GM21786 (cell line): ENCODE measurements at regions not wholly inside any gene's neighbourhood (a gene's known extent, or its start where the extent isn't known, plus 50 kb on each side); places are given as distances from the start of the nearest gene placed in this dataset.
A peak's percentile ranks its signal among the peaks of the same experiment; 100 is the strongest.

Experiments
- ATAC-seq: cut with Tn5 transposase; IDR thresholded peaks from one replicate; pipeline ENCODE4 v1.9.1; 2021; ENCODE audit not compliant: unreplicated experiment

DNA sequence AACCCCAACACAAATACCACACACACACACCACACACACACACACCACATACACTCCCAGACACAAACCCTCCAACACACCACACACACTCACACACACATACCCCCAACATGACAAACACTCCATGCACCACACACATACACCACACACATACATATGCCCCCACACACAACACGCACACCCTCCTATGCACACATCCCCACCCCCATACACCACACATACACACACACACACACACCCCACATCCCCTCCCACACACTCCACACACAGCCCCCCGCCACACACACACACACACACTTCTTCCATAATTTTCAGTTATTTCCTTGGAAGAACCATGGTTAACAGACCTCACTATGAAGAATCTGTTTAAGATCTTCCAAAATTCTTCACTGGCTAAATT, 173.5 kb upstream of the KCNIP4 start:
- no peak for ATAC-seq

DNA sequence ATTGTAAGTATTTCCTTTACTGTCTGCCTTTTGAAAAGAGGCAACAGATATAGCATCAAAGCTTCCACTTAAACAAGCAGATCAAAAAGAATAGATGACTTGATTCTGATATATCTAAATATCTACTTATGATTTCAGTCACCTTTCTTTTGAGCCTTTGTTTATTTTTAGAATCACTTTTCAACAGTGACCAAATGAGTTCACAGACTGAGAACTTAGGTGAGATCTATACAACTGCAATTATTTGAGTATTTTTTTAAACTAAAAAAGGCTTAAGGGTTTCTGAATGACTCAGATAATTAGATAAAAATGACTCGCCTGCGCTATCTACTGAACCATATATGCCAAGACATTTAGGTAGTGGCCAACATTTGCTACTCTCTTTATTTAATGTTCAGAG, 166.7 kb upstream of the KCNIP4 start:
- no peak for ATAC-seq

DNA sequence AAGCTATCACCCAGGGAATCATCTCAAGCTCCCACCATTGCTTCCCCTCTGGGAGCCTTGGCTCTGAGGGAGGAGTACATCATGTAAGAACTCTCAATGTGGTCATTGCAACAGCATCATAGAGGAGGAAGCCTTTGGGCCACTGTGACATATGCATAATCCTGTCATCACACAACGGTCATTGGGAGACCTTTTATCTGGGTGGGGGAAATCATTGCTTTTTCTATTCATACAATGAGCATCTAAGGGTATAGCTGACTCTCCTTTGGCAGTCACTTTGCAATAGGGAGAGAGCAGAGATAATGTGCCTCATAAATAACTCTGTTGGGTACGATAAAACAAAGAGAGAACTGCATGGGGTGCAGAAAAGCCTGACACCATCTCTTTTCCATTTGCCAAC, 155.2 kb upstream of the KCNIP4 start:
- ATAC-seq: no peak

DNA sequence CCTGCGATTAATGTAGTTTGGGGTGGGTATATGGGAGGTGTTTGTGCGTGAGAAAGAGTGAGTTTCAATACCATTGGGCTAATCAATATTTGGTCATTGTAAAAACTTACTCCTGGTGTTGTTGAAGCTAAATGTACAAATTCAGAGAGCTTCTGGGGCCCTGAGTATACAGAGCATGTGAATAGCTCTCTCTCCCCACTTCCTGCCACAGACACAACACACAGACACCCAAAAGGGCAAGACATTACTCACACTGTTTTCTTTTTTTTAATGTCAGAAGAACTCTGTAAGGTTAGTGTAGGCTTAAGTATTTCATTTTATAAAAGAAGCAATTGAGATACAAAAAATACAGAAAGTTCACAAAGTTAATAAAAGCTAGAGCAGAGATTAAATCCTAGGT, 151.3 kb upstream of the KCNIP4 start:
- no peak for ATAC-seq

DNA sequence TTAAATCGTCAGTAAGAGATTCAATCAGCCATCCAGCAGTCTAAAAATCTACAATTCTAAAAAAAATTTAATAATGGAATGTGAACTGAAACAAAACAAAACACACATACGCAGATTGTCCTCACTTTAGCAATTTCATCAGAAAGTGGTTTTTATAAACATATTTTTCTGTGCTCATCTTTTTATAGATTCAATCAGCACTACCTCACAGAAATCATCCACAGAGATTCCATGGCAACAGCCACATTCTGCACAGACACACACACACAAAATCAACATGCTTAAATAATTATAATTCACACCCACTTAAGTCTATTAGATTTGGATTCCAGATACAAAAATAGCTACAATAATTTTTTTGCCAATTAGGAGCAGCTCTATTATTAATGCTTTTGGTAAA, 149.0 kb upstream of the KCNIP4 start:
- ATAC-seq: no peak

DNA sequence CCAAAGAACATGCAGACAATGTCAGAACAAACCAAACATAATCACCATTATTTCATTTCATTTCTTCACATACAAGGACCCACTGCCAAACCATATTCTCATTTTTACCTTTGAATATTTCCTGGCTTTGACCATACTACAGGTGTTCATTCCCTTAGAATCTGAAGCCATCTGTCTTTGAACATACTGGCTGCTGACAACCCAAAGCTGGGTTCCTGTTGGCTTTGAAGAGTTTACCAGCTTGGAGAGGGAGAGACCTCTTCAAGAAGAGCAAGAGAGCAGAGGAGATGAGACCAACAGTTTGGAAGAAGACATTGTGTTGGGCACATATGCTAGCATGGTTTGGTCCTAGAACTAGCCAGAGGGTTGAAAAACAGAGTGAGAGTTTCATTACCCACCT, 145.6 kb upstream of the KCNIP4 start:
- ATAC-seq: no peak

DNA sequence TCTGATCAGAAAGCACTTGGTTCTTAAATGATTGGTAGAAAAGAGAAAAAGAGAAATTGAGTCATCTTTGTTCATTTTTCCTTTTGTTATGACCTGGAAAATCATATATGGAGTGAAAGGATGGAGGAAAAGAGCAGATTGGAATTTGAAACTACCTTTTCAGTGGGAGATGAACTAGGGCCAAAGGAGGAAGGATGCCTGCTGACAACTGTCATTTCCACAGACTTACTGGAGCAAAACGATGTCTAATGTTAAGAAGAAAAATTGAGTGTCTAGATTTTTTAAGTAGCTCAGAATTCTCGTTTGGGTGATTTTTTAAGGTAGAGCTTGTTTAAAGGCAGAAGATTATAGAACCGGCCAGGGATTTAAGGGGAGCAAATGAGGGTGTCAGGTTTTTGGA, 144.6 kb upstream of the KCNIP4 start:
- ATAC-seq: no peak

DNA sequence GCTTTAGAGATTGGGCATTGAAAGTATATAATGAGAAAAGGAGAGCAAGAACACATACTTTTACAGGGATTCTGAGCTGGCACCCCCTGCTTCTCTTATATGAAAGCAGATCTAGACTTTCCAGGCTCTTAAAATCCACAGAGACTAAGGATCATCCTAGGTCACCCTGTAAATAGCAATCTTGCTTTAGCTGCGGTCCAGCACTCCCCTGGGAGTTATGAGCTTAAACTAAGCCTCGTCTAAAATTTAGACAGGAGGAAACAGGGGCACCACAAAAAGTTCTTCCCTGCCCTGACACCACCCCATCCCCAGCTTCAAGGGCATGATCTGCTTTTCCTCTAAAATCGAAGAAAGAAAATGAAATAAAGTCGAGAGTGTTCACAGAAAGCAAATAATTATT, 143.3 kb upstream of the KCNIP4 start:
- no peak for ATAC-seq

DNA sequence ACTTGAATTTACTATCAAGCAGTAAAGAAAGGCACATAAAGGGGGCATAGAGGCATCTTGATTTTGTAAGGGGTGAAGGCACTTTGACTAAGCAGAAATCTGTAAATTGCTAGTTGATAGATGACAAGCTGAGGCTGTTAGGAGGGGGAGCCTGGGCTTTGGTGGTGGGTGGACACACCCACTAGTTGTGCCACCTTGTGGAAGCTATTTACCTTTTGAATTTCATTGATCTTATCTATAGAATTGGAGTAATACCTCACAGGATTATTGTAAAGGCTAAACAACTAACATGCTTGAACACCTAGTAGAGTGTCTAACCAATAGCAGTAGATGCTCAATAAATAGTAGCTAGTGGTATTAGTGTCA, 142.8 kb upstream of the KCNIP4 start:
- ATAC-seq: no peak

DNA sequence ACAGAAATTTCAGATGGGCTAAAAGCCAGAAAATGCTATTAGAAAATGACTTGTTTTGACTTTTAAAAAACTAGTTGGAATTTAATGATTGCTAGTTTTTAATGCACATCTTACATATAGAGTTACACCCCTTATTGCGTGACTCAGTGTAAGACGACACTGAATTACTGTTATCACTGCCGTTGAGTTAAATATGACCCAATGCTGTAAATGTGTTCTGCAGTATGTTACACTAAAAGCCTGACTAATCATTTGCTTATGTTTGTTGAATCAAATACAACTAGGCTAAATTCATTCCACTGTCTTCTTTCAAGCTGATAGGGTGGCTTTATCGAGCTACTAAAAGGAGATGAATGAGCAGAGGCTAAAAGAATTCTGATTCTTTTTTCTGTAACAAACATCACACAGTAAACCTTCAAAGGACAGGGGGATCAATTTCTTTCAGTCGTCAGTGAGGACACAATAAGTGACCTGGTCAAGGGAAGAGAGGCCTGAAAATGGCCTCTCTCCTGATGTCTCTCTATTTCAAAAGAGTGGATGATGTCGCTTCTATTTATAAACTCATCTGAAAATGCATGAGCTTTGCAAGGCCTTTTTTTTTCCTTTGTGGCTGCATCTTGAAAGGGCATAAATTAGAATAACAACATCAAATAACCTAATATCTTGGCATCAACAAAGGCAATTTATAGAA, 142.2 kb upstream of the KCNIP4 start:
- no peak for ATAC-seq

DNA sequence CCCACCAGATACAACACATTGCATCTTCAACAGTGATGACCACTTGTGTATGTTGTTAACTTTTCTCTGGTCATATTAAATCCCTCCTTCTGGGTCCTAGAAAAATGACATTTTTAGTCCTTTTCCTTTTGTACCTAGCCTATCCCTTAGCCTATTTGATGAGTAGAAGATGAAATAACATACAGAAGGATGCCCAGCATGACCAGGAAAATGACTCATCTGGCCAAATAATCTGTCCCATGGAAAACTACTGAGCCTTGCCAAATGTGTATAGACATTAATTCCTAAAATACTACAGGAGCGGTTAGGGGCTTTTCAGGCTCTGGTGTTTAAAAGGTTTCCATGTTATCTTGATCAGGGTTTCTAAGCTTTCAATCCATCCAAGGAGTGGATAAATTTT, 129.0 kb upstream of the KCNIP4 start:
- ATAC-seq: no peak

DNA sequence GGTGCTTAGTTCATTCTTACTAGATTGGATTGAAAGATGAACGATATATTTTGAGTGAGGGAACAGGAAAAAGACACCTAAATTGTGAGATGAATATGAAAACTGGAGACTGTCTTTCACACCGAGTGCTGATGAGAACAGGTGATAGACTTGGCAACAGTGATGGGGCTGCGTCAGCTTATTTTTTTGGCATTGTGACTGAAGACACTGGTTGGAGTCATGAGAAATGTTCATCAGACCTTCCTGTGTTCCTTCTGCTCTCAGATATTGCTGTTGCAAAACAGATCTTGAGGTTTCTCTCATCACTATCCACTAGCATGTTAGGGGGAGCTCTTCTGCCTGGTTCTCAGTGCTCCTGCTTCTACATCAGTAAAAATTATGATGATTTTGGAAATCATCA, 124.2 kb upstream of the KCNIP4 start:
- no peak for ATAC-seq

DNA sequence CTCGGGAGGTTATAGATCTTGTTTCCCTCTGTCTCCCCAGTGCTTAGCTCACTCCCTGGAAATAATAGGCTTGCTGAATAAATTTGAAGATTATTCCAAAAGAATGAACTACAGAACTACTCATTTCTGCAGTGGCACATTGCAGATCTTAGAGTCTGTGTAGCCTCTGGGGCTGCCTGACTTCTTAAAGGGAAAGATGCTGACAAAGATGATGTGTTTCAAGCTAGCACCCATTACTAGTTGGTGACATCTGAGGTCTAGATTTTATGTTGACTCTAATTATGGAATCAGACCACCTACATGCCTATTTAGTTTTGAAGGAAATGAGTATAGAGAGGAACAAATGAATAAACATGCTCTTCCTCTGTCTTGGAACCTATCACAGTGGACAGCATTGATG, 123.7 kb upstream of the KCNIP4 start:
- no peak for ATAC-seq

DNA sequence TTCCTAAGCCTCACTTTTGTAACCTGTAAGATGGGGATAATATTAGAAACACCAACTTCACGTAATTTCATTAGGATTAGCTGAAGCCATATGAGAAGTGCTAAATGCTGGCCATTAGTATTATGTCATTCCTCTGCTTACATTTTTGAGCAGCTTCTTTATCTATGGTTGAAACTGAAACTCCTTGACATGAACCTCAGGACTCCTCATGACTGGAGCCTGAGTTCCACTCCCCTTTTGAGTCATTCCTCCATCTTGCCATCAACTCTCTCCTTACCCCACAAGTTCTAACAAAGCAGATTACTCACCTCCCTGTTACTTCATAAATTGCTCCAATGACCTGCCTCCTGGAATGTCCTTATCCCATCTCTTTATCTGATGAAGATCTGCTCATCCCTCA, 123.2 kb upstream of the KCNIP4 start:
- ATAC-seq: peak; percentile 76

DNA sequence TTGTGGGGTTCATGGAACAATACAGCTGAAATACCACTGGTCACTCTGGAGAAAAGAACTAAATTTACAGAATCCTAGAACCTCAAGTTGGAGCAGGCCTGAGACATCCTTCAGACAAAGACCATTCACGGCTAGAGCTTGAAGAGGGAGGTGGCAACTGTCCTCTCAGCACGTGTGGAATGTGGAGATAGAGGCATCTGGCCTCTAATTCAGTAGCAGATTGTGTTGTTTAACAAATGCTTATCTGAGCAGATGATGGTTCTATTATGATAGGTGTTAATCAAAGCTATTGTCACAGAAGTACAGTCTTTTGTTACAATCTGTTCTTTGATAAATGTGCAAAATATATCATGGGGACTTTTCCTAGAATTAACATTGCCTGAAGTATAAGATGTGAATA, 121.7 kb upstream of the KCNIP4 start:
- ATAC-seq: no peak

DNA sequence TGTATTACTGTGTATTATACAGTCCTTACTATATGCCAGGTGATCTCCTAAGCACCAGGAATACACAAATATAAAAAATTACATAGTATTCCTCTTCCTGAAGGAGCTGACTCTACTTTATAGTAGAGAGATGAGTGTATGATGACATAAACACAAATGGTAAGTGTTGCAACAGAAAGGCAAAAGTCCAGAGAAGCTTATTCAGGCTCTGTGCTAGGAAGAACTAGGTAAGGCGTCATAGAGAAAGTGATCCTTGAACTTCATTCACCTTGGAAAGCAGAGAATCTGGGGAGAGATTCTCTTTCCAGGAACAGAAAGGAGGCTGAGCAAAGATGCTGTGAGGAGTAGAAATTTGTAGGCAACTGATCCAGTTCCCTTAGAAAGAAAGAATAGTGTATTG, 115.0 kb upstream of the KCNIP4 start:
- ATAC-seq: no peak

DNA sequence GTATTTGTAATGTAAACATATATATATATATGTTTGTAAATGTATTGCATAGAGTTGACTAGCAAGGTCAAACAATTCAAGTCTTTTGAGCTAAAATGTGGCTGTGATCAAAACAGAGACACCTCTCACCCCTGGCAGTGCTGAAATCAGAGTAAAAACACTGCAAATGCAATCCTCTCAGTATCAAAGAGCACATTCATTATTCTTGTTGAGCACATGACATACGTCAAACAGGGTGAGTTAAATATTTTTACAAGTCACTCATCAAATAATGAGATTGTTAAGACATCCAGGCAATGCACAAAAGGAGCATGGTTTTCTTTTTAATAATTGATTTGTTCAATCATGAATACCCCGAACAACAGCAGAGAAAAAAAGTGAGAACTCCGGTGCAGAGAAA, 114.1 kb upstream of the KCNIP4 start:
- no peak for ATAC-seq

DNA sequence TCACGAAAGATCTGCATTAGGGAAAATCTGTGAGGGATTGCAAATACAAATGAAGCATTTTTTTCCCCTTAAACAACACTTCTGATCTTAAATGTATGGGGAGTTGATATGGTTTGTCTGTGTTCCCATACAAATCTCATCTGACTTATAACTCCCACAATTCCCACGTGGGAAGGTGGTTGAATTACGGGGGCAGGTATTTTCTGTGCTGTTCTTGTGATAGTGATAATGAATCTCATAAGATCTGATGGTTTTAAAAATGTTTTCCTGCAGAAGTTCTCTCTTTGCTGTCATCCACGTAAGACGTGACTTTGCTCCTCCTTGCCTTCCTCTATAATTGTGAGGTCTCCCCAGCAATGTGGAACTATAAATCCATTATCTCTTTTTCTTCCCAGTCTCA, 107.4 kb upstream of the KCNIP4 start:
- ATAC-seq: no peak

DNA sequence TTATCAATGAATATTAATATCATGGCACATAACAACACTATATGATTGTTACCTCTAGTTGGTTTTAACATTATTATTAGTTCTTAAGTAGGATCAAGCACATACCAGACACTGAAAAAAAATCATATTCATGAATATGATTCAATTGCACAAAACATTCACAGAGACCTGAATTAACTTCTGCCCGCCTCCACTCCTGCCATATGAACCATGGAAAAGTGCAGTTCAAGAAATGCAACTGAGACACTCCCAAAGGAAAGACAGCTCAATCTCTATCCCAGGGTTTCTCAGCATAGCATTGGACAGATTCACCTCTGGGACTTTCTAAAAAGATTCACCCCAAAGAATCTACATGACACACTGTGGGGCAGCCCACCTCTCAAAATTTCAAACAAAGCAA, 103.5 kb upstream of the KCNIP4 start:
- no peak for ATAC-seq

DNA sequence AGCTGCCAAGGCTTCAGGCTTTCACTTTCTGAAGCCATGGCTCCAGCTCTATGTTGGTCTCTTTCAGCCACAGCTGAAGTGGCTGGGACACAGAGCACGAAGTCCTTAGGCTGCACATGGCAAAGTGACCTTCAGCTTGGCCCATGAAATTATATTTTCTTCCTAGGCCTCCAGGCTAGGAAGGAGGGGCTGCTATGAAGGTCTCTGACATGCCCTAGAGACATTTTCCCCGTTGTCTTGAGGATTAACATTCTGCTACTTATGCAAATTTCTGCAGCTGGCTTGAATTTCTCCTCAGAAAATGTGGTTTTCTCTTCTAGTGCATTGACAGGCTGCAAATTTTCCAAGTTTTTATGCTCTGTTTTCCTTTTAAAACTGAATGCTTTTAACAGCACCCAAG, 99.8 kb upstream of the KCNIP4 start:
- no peak for ATAC-seq

DNA sequence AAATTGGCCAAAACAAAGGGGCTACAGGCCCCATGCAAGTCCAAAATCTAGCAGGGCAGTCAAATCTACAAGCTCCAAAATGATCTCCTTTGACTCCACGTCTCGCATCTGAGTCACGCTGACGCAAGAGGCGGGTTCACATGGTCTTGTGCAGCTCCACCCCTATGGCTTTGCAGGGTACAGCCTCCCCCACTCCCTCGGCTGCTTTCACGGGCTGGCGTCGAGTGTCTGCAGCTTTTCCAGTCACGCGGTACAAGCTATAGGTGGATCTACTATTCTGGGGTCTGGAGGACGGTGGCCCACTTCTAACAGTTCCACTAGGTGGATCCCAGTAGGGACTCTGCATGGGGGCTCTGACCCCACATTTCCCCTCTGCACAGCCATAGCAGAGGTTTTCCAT, 99.2 kb upstream of the KCNIP4 start:
- no peak for ATAC-seq

DNA sequence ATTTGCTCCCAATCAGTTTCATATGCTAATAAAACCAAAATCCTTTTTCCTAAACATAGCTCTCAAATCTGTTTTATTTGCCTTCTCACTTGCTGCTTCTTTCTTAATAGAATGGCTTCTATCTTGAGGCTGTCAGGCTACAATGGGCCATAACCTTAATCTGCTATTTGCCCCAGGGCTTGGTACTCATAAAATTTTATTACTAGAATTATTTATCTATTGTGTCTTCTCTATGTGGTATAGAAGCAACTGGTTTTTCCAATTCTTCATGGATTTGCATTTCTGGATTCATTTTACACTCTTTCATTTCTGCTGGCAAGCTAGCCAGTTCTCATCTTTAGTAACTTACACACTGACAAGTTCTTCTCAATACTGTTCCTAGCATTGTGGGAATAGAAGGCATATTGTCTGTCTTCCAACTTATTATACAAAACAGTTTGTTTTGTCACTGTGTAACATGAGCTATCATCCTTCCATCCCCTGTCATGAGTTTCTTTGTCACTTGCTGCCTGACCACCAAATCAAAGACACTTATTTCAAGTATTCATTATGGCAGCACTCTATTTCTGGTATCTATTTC, 96.6 kb upstream of the KCNIP4 start:
- ATAC-seq: no peak

DNA sequence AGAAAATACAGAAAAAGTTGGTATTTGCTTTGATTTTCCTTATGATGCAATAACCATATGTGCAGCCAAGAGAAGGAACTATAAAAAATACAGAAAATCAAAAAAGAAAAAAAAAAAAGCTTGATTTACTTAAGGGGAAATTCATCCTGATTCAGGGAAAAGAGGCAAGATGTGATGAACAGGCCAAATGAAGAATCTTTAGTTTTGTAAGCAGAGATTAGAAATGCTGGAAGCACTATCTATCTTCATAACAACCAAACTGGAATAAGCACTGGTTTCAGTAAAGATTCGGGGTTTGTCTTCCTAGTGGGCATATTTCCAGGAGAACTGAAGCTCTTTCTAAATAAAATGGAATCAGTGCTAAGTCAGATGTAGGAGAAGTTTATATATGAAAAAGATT, 82.9 kb upstream of the KCNIP4 start:
- no peak for ATAC-seq
